GM12878 (cell line): ENCODE measurements at regions not wholly inside any gene's neighbourhood (a gene's known extent, or its start where the extent isn't known, plus 50 kb on each side); places are given as distances from the start of the nearest gene placed in this dataset.
"Not testable (repeated sequence)": the region's sequence is repeated elsewhere in the genome, so short reads cannot be mapped to it uniquely, and the experiment has no call there.

ENCODE experiments used
- ATAC-seq: fragments of 200-7000 bp; cut with Tn5 transposase; 3 replicates; pipeline ENCODE4 v1.9.1; 2020; ENCODE audit warnings: mild to moderate bottlenecking, moderate library complexity
- BruUV-seq: library from RNA; stranded (reverse); fragments of 400-500 nt; replicated peaks from 2 replicates; lab custom pipeline; 2021; lab: Mats Ljungman, UMichigan
- CTCF ChIA-PET: fragments of 300-600 bp; sonication (Branson Sonifier 250); formaldehyde crosslinking; extraction: SDS; loops from one replicate; lab custom pipeline; 2021; ENCODE audit warnings: inconsistent platforms; lab: Yijun Ruan, JAX
- POLR2A ChIA-PET: fragments of 350-600 bp; formaldehyde crosslinking; extraction: SDS; loops from one replicate; lab custom pipeline; 2021; ENCODE audit warnings: inconsistent platforms; lab: Charles Lee
- RAD21 ChIA-PET: fragments of 300-600 bp; sonication (Branson Sonifier 250); formaldehyde crosslinking; loops from one replicate; lab custom pipeline; 2023; ENCODE audit warnings: antibody characterized with exemption; ENCODE audit not compliant: unreplicated experiment; lab: Charles Lee
- SMC1A ChIA-PET: fragments of 300-600 bp; sonication (Branson Sonifier 250); formaldehyde crosslinking; loops from one replicate; lab custom pipeline; 2023; ENCODE audit not compliant: unreplicated experiment, uncharacterized antibody; lab: Charles Lee
- DNase-seq: peaks from one replicate; pipeline ENCODE4 v3.0.0-alpha.2; 2011; ENCODE audit warnings: low read depth, low spot score
- FAIRE-seq: peaks from 3 replicates; lab custom pipeline; 2011; peaks lifted over from hg19 to GRCh38; lab: Jason Lieb, UNC
- H2AFZ ChIP-seq: 2 replicates; pipeline ENCODE4 v1.6.0; 2011; ENCODE audit warnings: low read depth, low read length, control low read depth; ENCODE audit not compliant: control insufficient read depth
- H3K27ac ChIP-seq: 2 replicates; pipeline ENCODE4 v1.5.1; 2011; ENCODE audit warnings: control low read depth; ENCODE audit not compliant: control insufficient read depth, insufficient read depth
- H3K27me3 ChIP-seq, 2 experiments: replicated peaks in 1 of 2; 2 replicates each; pipeline versions ENCODE4 v1.6.0 to v1.6.1; 2011; ENCODE audit warnings: low read length in 1 of 2; ENCODE audit not compliant: control insufficient read depth in 2 of 2, insufficient read depth in 2 of 2
- H3K36me3 ChIP-seq, 2 experiments: 2 replicates each; pipeline ENCODE4 v1.5.1; 2011; ENCODE audit warnings: low read length in 1 of 2; ENCODE audit not compliant: control insufficient read depth in 2 of 2, insufficient read depth in 2 of 2
- H3K4me1 ChIP-seq: 2 replicates; pipeline ENCODE4 v1.6.1; 2011; ENCODE audit warnings: mild to moderate bottlenecking, low read length, moderate library complexity, mixed read lengths; ENCODE audit not compliant: control insufficient read depth, insufficient read depth
- H3K4me2 ChIP-seq: 2 replicates; pipeline ENCODE4 v1.6.0; 2011; ENCODE audit warnings: control low read depth; ENCODE audit not compliant: control insufficient read depth, insufficient read depth
- H3K4me3 ChIP-seq: fragments of 200-600 bp; sonication (generic); 2 replicates; pipeline ENCODE4 v1.5.1; 2016
- H3K79me2 ChIP-seq: 2 replicates; pipeline ENCODE4 v1.6.0; 2011; ENCODE audit warnings: low read length; ENCODE audit not compliant: control insufficient read depth, insufficient read depth
- H3K9ac ChIP-seq: 2 replicates; pipeline ENCODE4 v1.8.0; 2011; ENCODE audit warnings: low read length, control low read depth, mixed read lengths; ENCODE audit not compliant: control insufficient read depth, insufficient read depth
- H3K9me3 ChIP-seq: replicated peaks from 3 replicates; pipeline ENCODE4 v1.5.1; 2011; ENCODE audit warnings: mild to moderate bottlenecking, low read length; ENCODE audit not compliant: control insufficient read depth, insufficient read depth
- H4K20me1 ChIP-seq: 2 replicates; pipeline ENCODE4 v1.6.0; 2011; ENCODE audit not compliant: control insufficient read depth, insufficient read depth
- MLLT1 ChIP-seq: fragments of 450-650 bp; IDR thresholded peaks from 2 replicates; pipeline ENCODE4 v1.6.1; 2016; ENCODE audit warnings: mild to moderate bottlenecking
- NBN ChIP-seq: fragments of 450-650 bp; IDR thresholded peaks from 2 replicates; pipeline ENCODE4 v1.6.1; 2016
- RAD21 ChIP-seq: IDR thresholded peaks from 2 replicates; pipeline ENCODE4 v1.6.1; 2011; ENCODE audit warnings: mild to moderate bottlenecking, low read depth, low read length, moderate library complexity; ENCODE audit not compliant: insufficient read depth
- RELB ChIP-seq: fragments of 450-650 bp; IDR thresholded peaks from 2 replicates; pipeline ENCODE4 v1.6.1; 2017; ENCODE audit warnings: low read depth, mild to moderate bottlenecking, moderate library complexity
- RUNX3 ChIP-seq: IDR thresholded peaks from 2 replicates; pipeline ENCODE4 v1.6.1; 2012; ENCODE audit warnings: low read length, inconsistent platforms
- SMC3 ChIP-seq: IDR thresholded peaks from 2 replicates; pipeline ENCODE4 v1.6.1; 2011; ENCODE audit warnings: low read length, improper control_type of control experiment, borderline replicate concordance
- ZNF384 ChIP-seq: IDR thresholded peaks from 2 replicates; pipeline ENCODE4 v1.6.1; 2012; ENCODE audit warnings: low read depth, mild to moderate bottlenecking, low read length, improper control_type of control experiment, borderline replicate concordance
- ZNF592 ChIP-seq: fragments of 450-650 bp; IDR thresholded peaks from 2 replicates; pipeline ENCODE4 v1.6.1; 2017; ENCODE audit warnings: mild to moderate bottlenecking, moderate library complexity
- WGBS: methylation state at CpG from one replicate; pipeline ENCODE4 v1.1.6; 2016; ENCODE audit warnings: low lambda C conversion rate; ENCODE audit not compliant: insufficient replicate concordance, insufficient coverage; ENCODE audit errors: missing lambda C conversion rate; 5-methylcytosine and 5-hydroxymethylcytosine counted together
- in situ Hi-C: fragments of 300-500 bp; cut with MboI; formaldehyde crosslinking; loops from 9 replicates; pipeline ENCODE4 v1.14.3; 2018; ENCODE audit warnings: mixed read lengths
- intact Hi-C: fragments of 100-400 bp; cut with micrococcal nuclease; formaldehyde crosslinking; loops from one replicate; pipeline ENCODE4 v1.14.2; 2022; ENCODE audit not compliant: unreplicated experiment
- TF ChIP-seq, protein P1 (sequence below), 3 experiments: IDR thresholded peaks in 2 of 3; conservative IDR thresholded peaks in 1 of 3; 2 replicates each; pipeline ENCODE4 v1.5.1; 2011; ENCODE audit warnings: low read depth in 3 of 3, low read length in 3 of 3, mild to moderate bottlenecking in 3 of 3, control low read depth in 2 of 3, moderate library complexity in 2 of 3, inconsistent platforms in 1 of 3, mixed read lengths in 1 of 3; ENCODE audit not compliant: control insufficient read depth in 2 of 3, insufficient read depth in 1 of 3; ENCODE audit errors: extremely low read depth in 1 of 3

DNA sequence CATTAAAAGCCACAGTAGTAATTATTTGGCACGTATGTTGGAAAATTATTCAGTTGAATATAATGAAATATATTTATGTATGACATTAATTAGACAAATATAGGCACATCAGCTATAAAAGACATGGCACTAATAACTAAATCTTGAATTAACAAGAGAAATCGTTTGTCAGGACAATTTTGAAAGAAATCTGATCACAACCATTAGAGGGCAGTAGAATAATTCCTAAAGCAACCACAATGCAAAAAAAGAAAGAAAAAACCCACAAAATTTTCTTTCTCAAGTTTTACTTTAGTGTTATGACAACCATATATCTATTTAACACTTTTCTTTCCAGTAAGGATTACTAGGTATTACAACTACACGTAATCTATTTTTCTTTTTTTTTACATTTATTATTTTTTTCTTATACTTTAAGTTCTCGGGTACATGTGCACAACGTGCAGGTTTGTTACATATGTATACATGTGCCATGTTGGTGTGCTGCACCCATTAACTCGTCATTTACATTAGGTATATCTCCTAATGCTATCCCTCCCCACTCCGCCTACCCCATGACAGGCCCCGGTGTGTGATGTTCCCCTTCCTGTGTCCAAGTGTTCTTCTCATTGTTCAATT, 126.8 kb upstream of the STK17B start:
- H3K36me3 ChIP-seq, BruUV-seq, H3K79me2 ChIP-seq, H3K27ac ChIP-seq, H3K9me3 ChIP-seq, DNase-seq, H3K9ac ChIP-seq, H2AFZ ChIP-seq, H4K20me1 ChIP-seq, H3K27me3 ChIP-seq, POLR2A ChIA-PET, H3K4me1 ChIP-seq, FAIRE-seq: not testable (repeated sequence)
- intact Hi-C loops (loop anchor here (1.0 to 10.0 kb wide), 4 partner anchors 79 to 457 kb away; no protein-coding TSS in a partner anchor), in situ Hi-C loops (loop anchor here (5.0 kb wide), 1 partner anchor 154 kb away; no protein-coding TSS in a partner anchor)
- CTCF ChIA-PET: interaction anchor here (0.5 to 8.3 kb wide), 45 partner anchors 8 to 555 kb away, joined by 3 to 220 read pairs (median 4); partner anchors contain the start of genes DNAH7 and GTF3C3
- SMC1A ChIA-PET: interaction anchor here (0.7 to 9.1 kb wide), 32 partner anchors 8 to 460 kb away, joined by 3 to 223 read pairs (median 4); partner anchors contain the start of gene DNAH7
- RAD21 ChIA-PET: interaction anchor here (0.7 to 5.6 kb wide), 33 partner anchors 9 to 453 kb away, joined by 3 to 126 read pairs (median 4); partner anchors contain the start of gene DNAH7
- WGBS: 37% methylated on average over 8 of the region's 8 CpGs
- TF ChIP-seq RELB (0 out of 2 replicates have a peak, but pooled peaks have one; percentile 28), NBN (0 out of 2 replicates have a peak, but pooled peaks have one; percentile 46), ZNF384 (peak; percentile 56; the same call in 1 of the 2 replicates), MLLT1 (peak; percentile 31; the same call in 1 of the 2 replicates), SMC3 (peak; percentile 86), RUNX3 (peak; percentile 50; the same call in 1 of the 2 replicates), ZNF592 (peak; percentile 65; the same call in 1 of the 2 replicates), RAD21 (peak; percentile 78)
- TF ChIP-seq, protein P1, sequence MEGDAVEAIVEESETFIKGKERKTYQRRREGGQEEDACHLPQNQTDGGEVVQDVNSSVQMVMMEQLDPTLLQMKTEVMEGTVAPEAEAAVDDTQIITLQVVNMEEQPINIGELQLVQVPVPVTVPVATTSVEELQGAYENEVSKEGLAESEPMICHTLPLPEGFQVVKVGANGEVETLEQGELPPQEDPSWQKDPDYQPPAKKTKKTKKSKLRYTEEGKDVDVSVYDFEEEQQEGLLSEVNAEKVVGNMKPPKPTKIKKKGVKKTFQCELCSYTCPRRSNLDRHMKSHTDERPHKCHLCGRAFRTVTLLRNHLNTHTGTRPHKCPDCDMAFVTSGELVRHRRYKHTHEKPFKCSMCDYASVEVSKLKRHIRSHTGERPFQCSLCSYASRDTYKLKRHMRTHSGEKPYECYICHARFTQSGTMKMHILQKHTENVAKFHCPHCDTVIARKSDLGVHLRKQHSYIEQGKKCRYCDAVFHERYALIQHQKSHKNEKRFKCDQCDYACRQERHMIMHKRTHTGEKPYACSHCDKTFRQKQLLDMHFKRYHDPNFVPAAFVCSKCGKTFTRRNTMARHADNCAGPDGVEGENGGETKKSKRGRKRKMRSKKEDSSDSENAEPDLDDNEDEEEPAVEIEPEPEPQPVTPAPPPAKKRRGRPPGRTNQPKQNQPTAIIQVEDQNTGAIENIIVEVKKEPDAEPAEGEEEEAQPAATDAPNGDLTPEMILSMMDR (IDR thresholded peaks at IDR 0.05 in 2 of 3, conservative IDR thresholded peaks at IDR 0.05 in 1 of 3; ENCODE audit: control insufficient read depth in 2 of 3, extremely low read depth in 1 of 3, insufficient read depth in 1 of 3, low read depth in 3 of 3, low read length in 3 of 3): peak in 2 of 3 experiments; percentile 30 to 34; a peak in 3 of 6 replicates
- TF ChIP-seq, all 136 proteins: peak for 9; not testable (repeated sequence) for 127
- not testable (repeated sequence) for H3K4me2 ChIP-seq, ATAC-seq, H3K4me3 ChIP-seq
